ENCODE measurements at regions not wholly inside any gene's neighbourhood (a gene's known extent, or its start where the extent isn't known, plus 50 kb on each side); places are given as distances from the start of the nearest gene placed in this dataset.

DNA sequence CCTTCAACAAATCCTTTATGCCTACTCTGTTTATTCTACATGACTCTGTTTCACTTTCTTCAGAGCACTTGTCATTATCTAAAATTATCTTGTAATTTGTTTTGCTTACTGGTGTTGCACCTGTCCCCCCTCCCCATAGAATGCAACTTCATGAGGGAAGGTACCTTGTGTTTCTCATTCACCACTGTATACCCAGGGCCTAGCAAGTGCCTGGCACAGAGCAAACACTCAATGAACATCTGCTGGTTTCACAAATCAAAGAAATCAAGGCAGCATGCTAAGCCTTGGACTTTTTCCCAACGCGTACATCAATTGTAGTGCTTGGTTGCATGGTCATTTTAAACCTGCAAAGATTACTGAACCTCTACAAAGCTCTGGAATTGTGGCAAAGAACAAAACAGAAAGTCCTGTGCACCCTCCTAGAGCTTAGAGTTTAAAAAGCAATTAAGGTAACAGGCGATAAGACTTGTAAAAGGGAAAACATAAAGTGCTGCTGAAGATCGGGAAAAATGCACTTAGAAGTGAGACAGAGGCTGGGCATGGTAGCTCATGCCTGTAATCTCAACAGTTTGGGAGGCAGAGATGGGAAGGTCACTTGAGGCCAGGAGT is 479.1 kb downstream of the MED13L start:
- TF ChIP-seq, protein P1, sequence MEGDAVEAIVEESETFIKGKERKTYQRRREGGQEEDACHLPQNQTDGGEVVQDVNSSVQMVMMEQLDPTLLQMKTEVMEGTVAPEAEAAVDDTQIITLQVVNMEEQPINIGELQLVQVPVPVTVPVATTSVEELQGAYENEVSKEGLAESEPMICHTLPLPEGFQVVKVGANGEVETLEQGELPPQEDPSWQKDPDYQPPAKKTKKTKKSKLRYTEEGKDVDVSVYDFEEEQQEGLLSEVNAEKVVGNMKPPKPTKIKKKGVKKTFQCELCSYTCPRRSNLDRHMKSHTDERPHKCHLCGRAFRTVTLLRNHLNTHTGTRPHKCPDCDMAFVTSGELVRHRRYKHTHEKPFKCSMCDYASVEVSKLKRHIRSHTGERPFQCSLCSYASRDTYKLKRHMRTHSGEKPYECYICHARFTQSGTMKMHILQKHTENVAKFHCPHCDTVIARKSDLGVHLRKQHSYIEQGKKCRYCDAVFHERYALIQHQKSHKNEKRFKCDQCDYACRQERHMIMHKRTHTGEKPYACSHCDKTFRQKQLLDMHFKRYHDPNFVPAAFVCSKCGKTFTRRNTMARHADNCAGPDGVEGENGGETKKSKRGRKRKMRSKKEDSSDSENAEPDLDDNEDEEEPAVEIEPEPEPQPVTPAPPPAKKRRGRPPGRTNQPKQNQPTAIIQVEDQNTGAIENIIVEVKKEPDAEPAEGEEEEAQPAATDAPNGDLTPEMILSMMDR (conservative IDR thresholded peaks at IDR 0.05; ENCODE audit: low read depth, low read length), result no peak
- no peak for TF ChIP-seq EZH2 (IDR thresholded peaks at IDR 0.05; ENCODE audit: low read length, unreplicated experiment)
